Sigmoid colon (tissue), 4 donors: ENCODE measurements at regions not wholly inside any gene's neighbourhood (a gene's known extent, or its start where the extent isn't known, plus 50 kb on each side); places are given as distances from the start of the nearest gene placed in this dataset.

ENCODE experiments used
- EP300 ChIP-seq, 4 donors: sonication (generic); formaldehyde crosslinking; IDR thresholded peaks; one replicate each; pipeline ENCODE4 v1.6.1; 2017; ENCODE audit warnings: antibody characterized with exemption in 4 of 4
- POLR2AphosphoS5 ChIP-seq, 4 donors: sonication (generic); formaldehyde crosslinking; IDR thresholded peaks; one replicate each; pipeline ENCODE4 v1.6.1; 2017; ENCODE audit warnings: antibody characterized with exemption in 4 of 4

DNA sequence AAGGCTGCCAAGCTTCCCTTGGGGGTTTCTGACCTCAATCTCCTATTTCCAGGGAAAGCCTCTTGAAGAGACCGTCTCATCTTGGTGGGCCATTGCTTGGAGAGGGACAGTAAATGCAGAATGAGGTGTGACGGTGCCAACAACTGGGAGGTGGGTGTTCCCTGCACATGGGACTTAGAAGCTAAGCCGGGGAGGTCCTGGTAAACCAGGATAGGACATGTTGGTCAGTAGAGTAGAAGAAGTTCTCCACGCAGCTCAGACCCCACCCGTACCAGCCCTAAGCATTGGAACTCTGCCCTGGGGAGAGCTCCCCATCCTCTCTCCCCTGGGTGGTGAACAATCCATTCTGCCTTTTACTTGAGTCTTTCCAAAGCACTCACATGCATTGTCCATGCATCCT, 92.0 kb downstream of the SOX1 start:
- TF ChIP-seq EP300 (IDR thresholded peaks at IDR 0.05) (no peak), POLR2AphosphoS5 (IDR thresholded peaks at IDR 0.05) (no peak)
